Jurkat, Clone E6-1 (cell line): ENCODE measurements at regions not wholly inside any gene's neighbourhood (a gene's known extent, or its start where the extent isn't known, plus 50 kb on each side); places are given as distances from the start of the nearest gene placed in this dataset.
"Not testable (repeated sequence)": the region's sequence is repeated elsewhere in the genome, so short reads cannot be mapped to it uniquely, and the experiment has no call there.

Experiments used
- DNase-seq: peaks from one replicate; pipeline ENCODE4 v3.0.0-alpha.2; 2011; ENCODE audit warnings: low read depth, low spot score
- H3K4me3 ChIP-seq: 2 replicates; pipeline ENCODE4 v1.5.1; 2011; ENCODE audit warnings: mild to moderate bottlenecking, low read length, control low read depth, moderate library complexity

GRCh38 chr5:72694856-72695255 is 121.6 kb upstream of the TNPO1 start:
- DNase-seq: no peak
- H3K4me3 ChIP-seq: no peak overlapping the region

DNA sequence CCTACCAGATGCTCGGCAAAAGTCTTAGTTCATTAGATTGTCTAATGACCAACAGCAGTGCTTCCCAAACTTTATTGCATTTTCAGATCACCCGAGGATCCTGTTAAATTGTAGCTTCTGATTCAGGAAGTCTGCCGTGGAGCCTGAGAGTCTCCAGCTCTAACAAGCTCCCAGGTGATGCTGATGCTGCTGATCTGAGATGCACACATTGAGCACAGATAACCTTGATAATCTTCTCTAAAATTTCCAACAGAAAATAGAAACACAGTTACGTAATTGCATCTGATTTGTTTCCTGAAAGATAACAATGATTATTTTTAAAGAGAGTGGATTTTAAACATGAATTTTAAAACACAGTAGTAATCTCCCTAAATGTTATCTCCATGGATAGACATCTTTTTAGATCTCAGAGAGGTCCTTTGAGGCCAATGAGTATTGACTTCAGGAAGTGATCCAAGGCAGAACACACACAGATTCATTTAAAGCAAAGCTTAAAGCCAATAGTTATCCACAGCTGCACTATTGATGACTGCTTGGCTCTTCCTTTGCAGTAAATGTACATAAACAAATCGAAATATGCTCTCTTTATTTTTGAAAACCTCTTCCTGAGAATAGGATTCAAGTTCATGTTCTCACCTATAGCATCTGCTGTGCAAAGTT is 122.8 kb upstream of the TNPO1 start:
- H3K4me3 ChIP-seq: no peak overlapping the region
- no peak for DNase-seq

- H3K4me3 ChIP-seq: no peak overlapping the region
- DNase-seq: no peak
Observed at GRCh38 chr5:72692651-72693442, 123.6 kb upstream of the TNPO1 start.

GRCh38 chr5:72692231-72692637 is 124.2 kb upstream of the TNPO1 start:
- no peak overlapping the region for H3K4me3 ChIP-seq
- DNase-seq: no peak

DNA sequence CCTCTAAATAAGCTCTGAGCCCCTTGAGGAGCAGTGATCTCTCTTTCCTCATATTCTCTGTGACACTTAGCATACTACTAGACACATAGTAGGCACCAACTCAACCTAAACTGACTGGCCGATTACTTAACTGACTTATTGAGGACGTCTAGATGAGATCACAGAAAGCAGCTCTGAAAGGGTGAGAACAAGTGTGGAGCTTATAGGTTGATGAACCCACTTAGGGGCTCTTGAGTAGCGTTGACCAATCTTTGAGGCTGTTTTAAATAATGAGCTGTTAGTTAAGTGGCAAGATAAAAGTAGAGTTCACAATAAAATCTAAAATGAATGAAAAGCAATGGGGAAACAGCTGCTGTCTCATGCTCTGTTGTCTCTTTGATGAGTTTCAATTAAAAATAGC is 124.7 kb upstream of the TNPO1 start:
- DNase-seq: no peak
- no peak overlapping the region for H3K4me3 ChIP-seq

GRCh38 chr5:72688916-72689315 is 127.5 kb upstream of the TNPO1 start:
- DNase-seq: no peak

DNA sequence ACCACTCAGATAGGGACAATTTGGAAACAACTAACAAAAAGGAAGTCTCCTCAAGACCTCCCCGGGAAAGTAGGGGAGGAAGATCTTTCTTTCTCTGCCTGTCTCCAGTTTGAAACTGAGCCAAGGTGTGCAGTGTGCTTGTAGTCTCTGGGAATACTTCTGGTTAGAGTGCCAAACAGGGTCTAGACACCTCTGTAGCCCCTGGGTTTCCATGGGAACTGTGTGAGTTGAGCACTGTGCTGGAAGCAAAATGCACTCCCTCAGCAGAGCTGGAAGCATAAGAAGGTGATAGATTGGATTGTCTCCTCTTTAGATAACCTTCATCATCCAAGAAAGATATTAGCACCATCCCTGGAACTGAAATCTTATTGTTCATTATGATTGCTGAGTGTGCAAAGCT is 129.2 kb upstream of the TNPO1 start:
- no peak for DNase-seq
- H3K4me3 ChIP-seq: no peak overlapping the region

More at GRCh38 chr5:72688916-72689315, 127.5 kb upstream of the TNPO1 start:
- no peak overlapping the region for H3K4me3 ChIP-seq

- no peak for DNase-seq
Observed at GRCh38 chr5:72682561-72682960, 133.9 kb upstream of the TNPO1 start.

DNA sequence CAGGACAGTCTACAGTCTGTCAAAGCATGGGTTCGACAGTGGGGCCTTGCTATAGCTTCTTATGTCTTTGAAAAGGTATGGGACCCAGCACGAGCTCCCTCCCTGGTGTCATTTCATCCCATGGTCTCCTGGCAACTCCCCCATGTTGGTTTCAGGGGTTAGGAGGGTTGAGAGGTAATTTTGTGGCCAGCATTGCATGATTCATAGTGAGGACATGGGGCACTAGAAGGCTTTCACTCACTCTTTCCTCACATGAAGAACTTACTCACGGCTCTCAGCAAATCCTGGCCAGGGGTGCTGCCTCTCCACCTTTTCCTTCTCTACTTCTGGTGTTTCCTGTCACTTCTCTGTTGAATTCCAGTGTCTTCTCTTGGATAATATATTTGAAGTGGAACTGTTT is 134.7 kb upstream of the TNPO1 start:
- no peak for DNase-seq
- H3K4me3 ChIP-seq: no peak overlapping the region

More at GRCh38 chr5:72682561-72682960, 133.9 kb upstream of the TNPO1 start:
- H3K4me3 ChIP-seq: no peak overlapping the region

- no peak overlapping the region for H3K4me3 ChIP-seq
- no peak for DNase-seq
Observed at GRCh38 chr5:72677447-72677846, 139.0 kb upstream of the TNPO1 start.

DNA sequence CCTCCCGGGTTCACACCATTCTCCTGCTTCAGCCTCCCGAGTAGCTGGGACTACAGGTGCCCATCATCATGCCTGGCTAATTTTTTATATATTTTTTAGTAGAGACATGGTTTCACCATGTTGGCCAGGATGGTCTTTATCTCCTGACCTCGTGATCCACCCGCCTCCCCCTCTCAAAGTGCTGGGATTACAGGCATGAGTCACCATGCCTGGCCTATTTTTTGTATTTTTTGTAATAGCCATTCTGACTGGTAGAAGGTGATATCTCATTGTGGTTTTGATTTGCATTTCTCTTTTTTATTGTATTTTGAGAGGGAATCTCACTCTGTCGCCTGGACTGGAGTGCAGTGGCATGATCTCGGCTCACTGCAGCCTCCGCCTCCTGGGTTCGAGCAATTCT is 139.6 kb upstream of the TNPO1 start:
- DNase-seq, H3K4me3 ChIP-seq: not testable (repeated sequence)

- no peak for DNase-seq
- no peak overlapping the region for H3K4me3 ChIP-seq
Observed at GRCh38 chr5:72673623-72674022, 142.8 kb upstream of the TNPO1 start.

- DNase-seq: no peak
Observed at GRCh38 chr5:72673180-72673579, 143.3 kb upstream of the TNPO1 start.

DNA sequence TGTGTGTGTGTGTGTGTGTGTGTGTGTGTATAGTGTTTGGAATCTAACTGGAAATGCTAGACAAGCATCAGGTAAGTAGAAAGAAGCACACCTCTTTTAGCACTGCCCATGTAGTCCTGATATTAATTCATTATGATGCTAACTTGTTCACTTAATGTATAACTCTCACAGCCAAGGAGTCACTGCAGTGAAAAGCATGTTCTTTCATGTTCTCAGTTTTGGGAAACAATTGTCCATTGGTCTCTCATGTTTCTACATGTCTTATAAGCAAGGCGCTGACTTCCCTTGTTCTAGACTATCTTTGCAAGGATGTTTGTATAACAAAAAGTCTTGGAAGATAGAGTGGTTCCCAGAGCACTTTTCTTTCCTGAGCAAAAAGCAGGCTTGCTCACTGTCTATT is 148.8 kb upstream of the TNPO1 start:
- no peak overlapping the region for H3K4me3 ChIP-seq
- DNase-seq: no peak

More at GRCh38 chr5:72673180-72673579, 143.3 kb upstream of the TNPO1 start:
- no peak overlapping the region for H3K4me3 ChIP-seq

- no peak overlapping the region for H3K4me3 ChIP-seq
- no peak for DNase-seq
Observed at GRCh38 chr5:72662936-72663335, 153.5 kb upstream of the TNPO1 start.

- no peak overlapping the region for H3K4me3 ChIP-seq
- DNase-seq: no peak
Observed at GRCh38 chr5:72662305-72662704, 154.2 kb upstream of the TNPO1 start.

DNA sequence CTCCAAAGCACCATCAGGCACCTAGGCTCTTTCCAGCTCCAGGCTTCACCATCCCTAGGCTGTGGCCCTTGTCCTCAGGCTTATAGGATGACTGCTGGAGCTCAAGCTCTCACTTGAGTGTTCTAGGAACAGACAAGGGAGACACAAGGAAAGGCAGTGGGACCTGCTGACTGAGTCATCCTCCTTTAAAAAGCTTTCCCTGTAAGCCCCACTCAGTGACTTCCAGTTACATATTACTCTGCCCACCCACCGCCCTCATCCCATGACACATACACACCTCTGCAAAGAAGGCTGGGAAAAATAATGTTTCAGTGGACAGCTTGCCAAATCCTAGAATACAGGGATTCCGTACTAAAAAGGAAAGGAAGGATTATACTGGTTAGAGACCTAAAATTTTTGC is 154.2 kb upstream of the ZNF366 start:
- no peak for DNase-seq
- no peak overlapping the region for H3K4me3 ChIP-seq

DNA sequence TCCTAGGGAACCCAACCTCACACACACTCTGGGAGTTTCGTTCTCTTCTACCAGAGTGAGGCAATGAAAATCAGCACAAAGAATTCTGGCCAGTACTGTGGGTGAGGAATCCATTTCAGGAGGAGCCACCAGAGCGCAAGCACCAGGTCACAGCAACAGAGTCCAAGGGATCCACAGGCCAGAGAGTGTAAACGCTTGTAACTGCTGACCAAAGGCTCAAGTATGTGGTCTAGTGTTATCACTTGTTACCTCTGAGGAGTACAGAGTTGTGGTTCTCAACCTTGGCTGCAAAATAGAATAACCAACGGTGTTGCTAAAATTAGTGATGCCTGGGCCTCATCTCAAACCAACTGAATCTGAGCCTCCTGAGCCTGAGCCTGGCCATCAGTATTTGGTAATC is 152.5 kb upstream of the ZNF366 start:
- DNase-seq: no peak
- H3K4me3 ChIP-seq: no peak overlapping the region

GRCh38 chr5:72658761-72659540 is 151.7 kb upstream of the ZNF366 start:
- DNase-seq: peak; percentile 12
- H3K4me3 ChIP-seq: no peak overlapping the region

GRCh38 chr5:72658161-72658560 is 151.0 kb upstream of the ZNF366 start:
- no peak overlapping the region for H3K4me3 ChIP-seq
- no peak for DNase-seq
